ENCODE measurements at regions not wholly inside any gene's neighbourhood (a gene's known extent, or its start where the extent isn't known, plus 50 kb on each side); places are given as distances from the start of the nearest gene placed in this dataset.

DNA sequence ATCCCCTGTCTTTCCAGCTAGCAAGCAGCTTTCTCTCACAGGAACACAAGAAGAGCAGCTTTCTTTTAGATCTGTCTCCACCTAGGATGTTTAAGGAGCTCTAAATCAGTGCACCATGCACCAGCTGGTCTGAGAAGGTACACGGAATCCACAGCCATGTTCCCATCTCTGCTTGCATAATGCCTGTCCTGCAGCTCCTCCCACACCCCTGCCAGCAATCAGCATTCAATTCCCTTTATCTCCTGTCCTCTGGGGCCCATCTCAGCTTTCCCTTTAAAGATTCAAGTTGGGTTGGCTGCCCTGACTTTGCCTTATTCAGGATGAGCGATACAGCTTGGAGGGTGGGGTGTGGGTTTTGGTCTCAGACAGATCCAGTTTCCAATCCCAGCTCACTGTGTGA is 826.3 kb downstream of the BCL11B start:
- no peak for DNase-seq (ENCODE audit: low read depth)
- H3K4me3 ChIP-seq (ENCODE audit: low read depth, low read length): no peak overlapping the region
- TF ChIP-seq, protein P1, sequence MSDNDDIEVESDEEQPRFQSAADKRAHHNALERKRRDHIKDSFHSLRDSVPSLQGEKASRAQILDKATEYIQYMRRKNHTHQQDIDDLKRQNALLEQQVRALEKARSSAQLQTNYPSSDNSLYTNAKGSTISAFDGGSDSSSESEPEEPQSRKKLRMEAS (IDR thresholded peaks at IDR 0.05; ENCODE audit: low read depth, low read length): no peak

DNA sequence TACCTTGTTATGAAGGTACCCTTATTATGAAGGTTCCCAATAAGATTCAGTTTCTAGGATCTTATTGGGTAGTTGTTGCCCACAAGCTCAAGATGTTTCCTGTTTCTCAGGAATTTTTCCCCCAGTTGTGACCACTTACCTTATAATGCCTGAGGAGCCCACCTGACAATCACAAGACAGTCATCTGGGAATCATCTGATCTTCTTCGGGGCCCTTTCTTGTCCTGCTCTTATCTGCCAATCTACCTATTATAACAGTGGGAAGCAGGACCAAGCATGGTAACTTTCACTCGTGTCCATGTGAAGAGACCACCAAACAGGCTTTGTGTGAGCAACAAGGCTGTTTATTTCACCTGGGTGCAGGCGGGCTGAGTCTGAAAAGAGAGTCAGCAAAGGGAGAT is 825.5 kb downstream of the BCL11B start:
- DNase-seq (ENCODE audit: low read depth): no peak
- TF ChIP-seq, protein P1 (IDR thresholded peaks at IDR 0.05; ENCODE audit: low read depth, low read length): no peak
- TF ChIP-seq, protein P2, sequence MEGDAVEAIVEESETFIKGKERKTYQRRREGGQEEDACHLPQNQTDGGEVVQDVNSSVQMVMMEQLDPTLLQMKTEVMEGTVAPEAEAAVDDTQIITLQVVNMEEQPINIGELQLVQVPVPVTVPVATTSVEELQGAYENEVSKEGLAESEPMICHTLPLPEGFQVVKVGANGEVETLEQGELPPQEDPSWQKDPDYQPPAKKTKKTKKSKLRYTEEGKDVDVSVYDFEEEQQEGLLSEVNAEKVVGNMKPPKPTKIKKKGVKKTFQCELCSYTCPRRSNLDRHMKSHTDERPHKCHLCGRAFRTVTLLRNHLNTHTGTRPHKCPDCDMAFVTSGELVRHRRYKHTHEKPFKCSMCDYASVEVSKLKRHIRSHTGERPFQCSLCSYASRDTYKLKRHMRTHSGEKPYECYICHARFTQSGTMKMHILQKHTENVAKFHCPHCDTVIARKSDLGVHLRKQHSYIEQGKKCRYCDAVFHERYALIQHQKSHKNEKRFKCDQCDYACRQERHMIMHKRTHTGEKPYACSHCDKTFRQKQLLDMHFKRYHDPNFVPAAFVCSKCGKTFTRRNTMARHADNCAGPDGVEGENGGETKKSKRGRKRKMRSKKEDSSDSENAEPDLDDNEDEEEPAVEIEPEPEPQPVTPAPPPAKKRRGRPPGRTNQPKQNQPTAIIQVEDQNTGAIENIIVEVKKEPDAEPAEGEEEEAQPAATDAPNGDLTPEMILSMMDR (IDR thresholded peaks at IDR 0.05; ENCODE audit: low read depth, low read length): no peak
- TF ChIP-seq MYC (IDR thresholded peaks at IDR 0.05; ENCODE audit: low read depth, low read length) (no peak), POLR2A (IDR thresholded peaks at IDR 0.05; ENCODE audit: extremely low read depth, insufficient read length) (no peak)
- H3K4me3 ChIP-seq (ENCODE audit: low read depth, low read length): no peak overlapping the region

DNA sequence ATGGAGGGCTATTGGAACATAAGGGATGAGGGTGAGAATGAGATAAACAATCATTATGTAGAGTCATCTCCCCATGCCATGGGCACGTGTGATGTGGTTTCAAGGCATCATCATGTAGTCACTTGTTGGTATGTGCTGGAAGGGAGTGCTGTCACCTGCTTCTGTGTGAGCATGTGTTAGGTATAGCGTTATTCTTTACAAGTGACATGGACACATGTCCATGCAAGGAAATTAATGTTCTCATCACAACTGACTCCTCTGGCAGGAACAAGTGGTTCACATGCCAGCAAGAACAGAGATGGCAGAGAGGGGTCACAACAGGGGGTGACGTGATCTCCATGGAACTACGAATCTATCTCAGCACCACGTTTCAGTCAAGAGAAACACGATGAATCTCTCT is 815.8 kb downstream of the BCL11B start:
- H3K4me3 ChIP-seq (ENCODE audit: low read depth, low read length): no peak overlapping the region
- no peak for TF ChIP-seq MYC (IDR thresholded peaks at IDR 0.05; ENCODE audit: low read depth, low read length)
- TF ChIP-seq POLR2A (IDR thresholded peaks at IDR 0.05; ENCODE audit: extremely low read depth, insufficient read length): no peak
- TF ChIP-seq, protein P1 (IDR thresholded peaks at IDR 0.05; ENCODE audit: low read depth, low read length): no peak
- TF ChIP-seq, protein P2 (IDR thresholded peaks at IDR 0.05; ENCODE audit: low read depth, low read length): no peak
- no peak for DNase-seq (ENCODE audit: low read depth)

DNA sequence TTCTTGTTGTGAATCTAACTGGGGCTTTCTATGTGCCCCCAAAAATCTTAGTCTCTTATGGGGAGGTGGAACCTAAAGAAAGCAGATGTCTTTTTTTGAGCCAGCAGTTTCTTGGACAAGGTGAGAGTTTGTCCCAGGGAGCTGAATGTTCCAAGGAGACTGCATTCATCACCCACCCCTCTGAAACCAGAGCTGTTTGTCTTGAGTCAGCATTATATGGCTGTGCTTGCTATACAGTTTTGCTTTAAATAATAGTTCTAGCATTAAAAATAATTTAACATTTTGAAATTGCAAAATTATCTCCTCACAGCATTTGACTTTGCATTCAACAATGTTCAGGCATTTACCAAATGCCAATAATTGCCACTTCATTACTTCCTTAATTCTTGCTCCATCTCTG is 813.3 kb downstream of the BCL11B start:
- H3K4me3 ChIP-seq (ENCODE audit: low read depth, low read length): no peak overlapping the region
- no peak for DNase-seq (ENCODE audit: low read depth)
- TF ChIP-seq POLR2A (IDR thresholded peaks at IDR 0.05; ENCODE audit: extremely low read depth, insufficient read length): no peak
- TF ChIP-seq, protein P1 (IDR thresholded peaks at IDR 0.05; ENCODE audit: low read depth, low read length): no peak
- no peak for TF ChIP-seq MYC (IDR thresholded peaks at IDR 0.05; ENCODE audit: low read depth, low read length)
- TF ChIP-seq, protein P2 (IDR thresholded peaks at IDR 0.05; ENCODE audit: low read depth, low read length): no peak

DNA sequence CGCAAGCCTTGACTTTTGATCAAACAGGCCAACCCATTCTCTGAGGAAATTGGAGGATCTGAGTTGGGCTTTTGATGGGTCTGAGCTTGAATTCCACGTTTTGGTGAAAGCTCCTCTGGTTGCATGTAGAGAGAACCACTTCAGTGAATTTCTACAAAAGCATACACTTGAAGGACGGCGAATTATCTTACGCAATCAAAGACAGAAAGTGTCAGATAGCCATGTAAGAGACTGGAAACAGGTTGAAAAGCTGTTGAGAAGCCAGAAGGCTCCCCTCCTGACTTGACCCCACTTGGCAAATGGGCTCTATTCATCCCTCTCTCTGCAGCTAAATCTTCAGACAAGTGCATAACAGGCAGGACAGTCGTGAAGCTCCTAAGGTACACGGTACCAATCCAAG is 809.1 kb downstream of the BCL11B start:
- no peak for DNase-seq (ENCODE audit: low read depth)

DNA sequence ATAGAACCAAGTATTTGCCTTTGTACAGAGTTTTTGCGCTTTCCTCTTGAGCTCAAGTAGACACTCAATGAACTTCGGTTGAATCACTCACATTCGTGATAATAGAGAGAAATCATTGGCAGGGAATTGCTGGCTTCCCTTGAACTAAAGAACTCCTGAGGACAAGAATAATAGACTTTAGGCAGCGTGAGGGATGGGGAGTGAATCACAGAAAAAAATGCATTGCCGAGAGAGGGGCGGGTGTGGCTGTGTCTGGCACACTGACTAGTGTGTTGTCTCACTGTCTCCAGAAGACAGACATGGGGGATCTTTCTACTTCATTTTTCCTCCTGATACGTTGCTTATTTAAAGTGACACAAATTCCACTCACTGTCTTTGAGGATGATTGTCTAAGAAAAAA is 805.2 kb downstream of the BCL11B start:
- no peak for DNase-seq (ENCODE audit: low read depth)
- no peak for TF ChIP-seq POLR2A (IDR thresholded peaks at IDR 0.05; ENCODE audit: extremely low read depth, insufficient read length)
- TF ChIP-seq, protein P1 (IDR thresholded peaks at IDR 0.05; ENCODE audit: low read depth, low read length): no peak
- TF ChIP-seq MYC (IDR thresholded peaks at IDR 0.05; ENCODE audit: low read depth, low read length): no peak
- no peak overlapping the region for H3K4me3 ChIP-seq (ENCODE audit: low read depth, low read length)

More for the DNA sequence above, 809.1 kb downstream of the BCL11B start:
- H3K4me3 ChIP-seq (ENCODE audit: low read depth, low read length): no peak overlapping the region
- TF ChIP-seq, protein P1 (IDR thresholded peaks at IDR 0.05; ENCODE audit: low read depth, low read length): no peak
- TF ChIP-seq POLR2A (IDR thresholded peaks at IDR 0.05; ENCODE audit: extremely low read depth, insufficient read length) (no peak), MYC (IDR thresholded peaks at IDR 0.05; ENCODE audit: low read depth, low read length) (no peak)
- TF ChIP-seq, protein P2 (IDR thresholded peaks at IDR 0.05; ENCODE audit: low read depth, low read length): no peak

DNA sequence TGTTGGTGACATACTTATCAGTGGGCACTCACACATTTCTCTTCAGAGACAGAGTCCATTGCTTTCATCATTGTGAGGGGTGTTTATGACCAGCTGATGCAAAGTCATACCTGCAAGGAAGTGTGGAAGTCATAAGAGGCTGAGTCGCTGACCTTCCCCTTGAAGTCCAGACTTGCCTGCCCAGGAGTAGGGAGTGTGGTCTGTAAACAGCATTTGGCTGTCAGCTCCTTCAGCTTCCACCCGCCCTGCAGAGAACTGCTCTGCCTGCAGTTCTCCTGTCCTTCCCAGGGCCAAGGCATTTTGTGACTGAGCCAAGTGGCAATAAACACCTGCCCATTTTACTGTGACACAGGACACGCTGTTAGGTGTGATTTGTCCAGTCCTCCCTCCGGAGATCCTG is 801.3 kb downstream of the BCL11B start:
- H3K4me3 ChIP-seq (ENCODE audit: low read depth, low read length): no peak overlapping the region
- TF ChIP-seq MYC (IDR thresholded peaks at IDR 0.05; ENCODE audit: low read depth, low read length): no peak
- TF ChIP-seq, protein P1 (IDR thresholded peaks at IDR 0.05; ENCODE audit: low read depth, low read length): no peak
- TF ChIP-seq POLR2A (IDR thresholded peaks at IDR 0.05; ENCODE audit: extremely low read depth, insufficient read length): no peak
- TF ChIP-seq, protein P2 (IDR thresholded peaks at IDR 0.05; ENCODE audit: low read depth, low read length): no peak
- no peak for DNase-seq (ENCODE audit: low read depth)

All from NB4 (cell line).